GM12873 (cell line): ENCODE measurements at regions not wholly inside any gene's neighbourhood (a gene's known extent, or its start where the extent isn't known, plus 50 kb on each side); places are given as distances from the start of the nearest gene placed in this dataset.

Experiments
- CTCF ChIP-seq: IDR thresholded peaks from 2 replicates; pipeline ENCODE4 v1.5.1; 2012; ENCODE audit warnings: low read depth, mild to moderate bottlenecking, moderate library complexity, low read length, control low read depth; ENCODE audit not compliant: insufficient read depth; ENCODE audit errors: missing control alignments

DNA sequence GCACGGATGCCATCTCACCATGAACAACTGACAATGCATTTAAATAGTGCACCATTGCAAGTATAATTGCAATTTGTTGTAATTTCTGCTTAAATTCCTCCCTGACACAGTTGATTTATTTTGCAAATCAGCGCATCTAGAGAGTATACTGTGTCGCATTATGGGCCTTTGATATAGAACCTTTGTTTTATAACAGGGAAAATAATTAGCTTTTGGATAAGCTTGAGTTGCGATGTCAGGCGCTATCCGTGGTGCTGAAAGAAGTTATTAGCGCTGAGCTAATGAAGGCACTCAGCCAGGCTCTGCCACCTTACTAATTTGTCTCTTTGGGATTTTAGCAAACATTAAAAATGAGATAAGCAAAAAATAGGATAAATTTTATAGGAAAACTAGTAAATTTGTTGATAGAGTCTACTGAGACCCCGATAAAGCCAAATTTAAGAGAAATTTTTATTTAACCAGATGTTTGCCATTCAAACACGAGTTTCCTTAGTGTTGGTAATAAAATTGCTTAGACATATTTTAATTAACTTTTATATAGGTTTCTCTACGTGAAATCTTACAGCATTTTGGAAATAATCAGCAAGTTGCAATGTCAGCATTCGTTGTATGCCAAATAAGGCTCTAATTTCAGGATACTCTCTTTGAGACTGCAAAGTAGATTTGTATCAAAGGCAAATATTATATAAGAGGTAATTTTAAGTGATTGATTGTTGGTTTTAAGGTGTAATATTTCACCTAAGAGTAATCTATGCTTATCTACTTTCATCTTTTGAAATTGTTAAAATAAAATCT lies 355.5 kb downstream of the TLR4 start:
- no peak for TF ChIP-seq CTCF

DNA sequence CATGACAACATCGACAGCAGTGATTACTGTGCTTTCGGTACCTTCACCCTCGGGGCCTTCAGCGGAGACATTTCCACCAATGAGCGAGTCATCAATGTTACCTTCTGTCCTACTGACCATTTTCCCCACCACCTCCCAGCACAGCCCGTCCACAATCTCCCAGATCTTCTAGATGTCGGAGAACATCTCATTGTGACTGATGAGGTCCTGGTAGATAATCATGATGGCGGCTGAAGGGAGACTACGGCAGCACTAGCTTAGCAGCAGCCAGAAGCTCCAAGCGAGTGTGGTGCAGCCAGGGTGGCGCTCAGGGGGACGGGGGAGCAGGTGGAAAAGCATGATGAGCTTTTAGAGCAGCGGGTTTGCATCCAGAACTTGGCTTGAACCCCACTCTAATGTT lies 379.0 kb downstream of the TLR4 start:
- TF ChIP-seq CTCF: no peak

- TF ChIP-seq CTCF: no peak
Measured at GRCh38 chr9:118088090-118088489, 383.9 kb downstream of the TLR4 start.

DNA sequence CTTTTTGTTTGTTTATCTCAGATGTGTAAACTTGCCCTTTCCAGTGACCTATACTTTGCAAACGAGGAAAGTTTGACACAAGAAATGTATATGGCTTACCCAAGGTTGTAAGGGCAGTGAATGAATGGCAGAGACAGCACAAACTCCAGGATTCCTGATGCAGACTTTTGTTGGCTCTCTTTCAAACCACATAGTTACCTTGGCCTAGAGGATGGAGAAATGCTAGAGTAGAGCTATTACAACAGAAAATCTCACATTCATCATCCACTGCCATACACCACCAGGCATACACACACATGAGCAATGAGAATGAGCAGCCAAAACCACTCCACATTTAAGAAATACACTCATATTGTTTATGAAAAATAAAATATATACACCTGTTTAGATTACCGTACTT lies 387.0 kb downstream of the TLR4 start:
- TF ChIP-seq CTCF: no peak

GRCh38 chr9:118091711-118092500 lies 387.7 kb downstream of the TLR4 start:
- no peak for TF ChIP-seq CTCF

DNA sequence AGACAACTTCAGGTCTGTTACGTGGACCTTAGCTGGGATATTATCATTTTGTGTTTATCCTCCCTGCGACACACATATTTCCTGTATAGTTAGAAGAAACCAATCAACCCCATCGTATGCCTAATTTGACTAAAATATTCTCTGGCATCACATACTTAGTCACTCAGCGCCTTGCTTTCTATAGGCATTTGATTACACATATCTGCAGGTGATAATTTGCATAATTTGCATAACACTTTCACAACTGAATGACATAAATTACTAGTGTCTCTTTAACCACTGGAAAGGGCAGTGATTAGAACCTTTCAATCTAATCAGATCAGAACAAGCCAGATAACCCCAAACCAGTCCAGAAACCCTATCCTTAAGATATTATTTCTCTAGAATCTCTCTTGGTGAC lies 390.2 kb downstream of the TLR4 start:
- TF ChIP-seq CTCF: no peak

GRCh38 chr9:118100529-118101419 lies 396.6 kb downstream of the TLR4 start:
- no peak for TF ChIP-seq CTCF
